ENCODE measurements at regions not wholly inside any gene's neighbourhood (a gene's known extent, or its start where the extent isn't known, plus 50 kb on each side); places are given as distances from the start of the nearest gene placed in this dataset.
A peak's percentile ranks its signal among the peaks of the same experiment; 100 is the strongest.

DNA sequence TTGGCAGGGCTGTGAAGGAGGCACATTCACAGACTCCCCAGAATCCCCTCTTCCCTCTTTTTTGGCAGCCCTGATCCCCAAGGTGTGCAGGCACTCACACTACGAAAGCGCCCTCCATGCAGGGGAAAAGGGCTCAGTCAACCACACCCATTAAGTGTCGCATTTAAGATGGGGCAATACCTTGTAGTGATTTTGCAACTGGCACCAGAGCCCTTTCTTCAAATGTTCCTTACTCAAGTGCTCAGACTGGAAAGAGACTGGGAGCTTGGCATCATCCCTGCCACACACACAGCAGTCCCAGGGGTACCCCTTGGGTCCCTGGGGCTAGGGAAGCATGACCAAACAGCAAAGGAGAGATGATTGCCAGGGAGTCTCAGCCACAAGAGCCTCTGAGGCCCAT lies 190.1 kb downstream of the HAUS1 start:
- Histone ChIP-seq H3K27ac (ENCODE audit: insufficient read depth in 1 of 2, low read depth in 1 of 2, low read length in 2 of 2, poor library complexity in 1 of 2, severe bottlenecking in 2 of 2) (no peak overlapping the region), H3K9me3 (ENCODE audit: control extremely low read depth in 1 of 5, control insufficient read depth in 4 of 5, insufficient read depth in 2 of 5, low read depth in 1 of 5, low read length in 4 of 5) (no peaks in the 10 kb centered on the region), H3K27me3 (replicated peaks in 2 of 5; ENCODE audit: control insufficient read depth in 4 of 5, insufficient read depth in 5 of 5, low read length in 4 of 5) (peaks cover 0 to 5% (median 0%) of the 10 kb centered on the region in 5 experiments), H3K4me1 (ENCODE audit: control extremely low read depth in 1 of 4, control insufficient read depth in 4 of 4, insufficient read depth in 4 of 4, low read length in 3 of 4) (peaks cover 0 to 4% (median 0%) of the 10 kb centered on the region in 4 experiments), H3K36me3 (ENCODE audit: control insufficient read depth in 4 of 4, insufficient read depth in 4 of 4, low read length in 3 of 4) (no peaks in the 10 kb centered on the region), H3K4me3 (ENCODE audit: control insufficient read depth in 1 of 7, extremely low read depth in 1 of 7, insufficient read depth in 4 of 7, low read depth in 2 of 7, low read length in 6 of 7) (no peak overlapping the region)
- WGBS (ENCODE audit: insufficient coverage): 87% methylated on average over 3 of the region's 3 CpGs
- ChIA-PET CTCF (no interaction called here), POLR2A (no interaction called here)
- DNase-seq: no peak

- Histone ChIP-seq H3K27ac (ENCODE audit: insufficient read depth in 1 of 2, low read depth in 1 of 2, low read length in 2 of 2, poor library complexity in 1 of 2, severe bottlenecking in 2 of 2) (no peak overlapping the region), H3K4me3 (ENCODE audit: control insufficient read depth in 1 of 7, extremely low read depth in 1 of 7, insufficient read depth in 4 of 7, low read depth in 2 of 7, low read length in 6 of 7) (no peak overlapping the region), H3K9me3 (ENCODE audit: control extremely low read depth in 1 of 5, control insufficient read depth in 4 of 5, insufficient read depth in 2 of 5, low read depth in 1 of 5, low read length in 4 of 5) (no peaks in the 10 kb centered on the region), H3K36me3 (ENCODE audit: control insufficient read depth in 4 of 4, insufficient read depth in 4 of 4, low read length in 3 of 4) (no peaks in the 10 kb centered on the region), H3K4me1 (ENCODE audit: control extremely low read depth in 1 of 4, control insufficient read depth in 4 of 4, insufficient read depth in 4 of 4, low read length in 3 of 4) (peaks cover 0 to 4% (median 0%) of the 10 kb centered on the region in 4 experiments), H3K27me3 (replicated peaks in 2 of 5; ENCODE audit: control insufficient read depth in 4 of 5, insufficient read depth in 5 of 5, low read length in 4 of 5) (peaks cover 0 to 5% (median 0%) of the 10 kb centered on the region in 5 experiments)
- DNase-seq: no peak
- WGBS (ENCODE audit: insufficient coverage): 100% methylated on average over 2 of the region's 5 CpGs
- CTCF ChIA-PET: no interaction called here
- POLR2A ChIA-PET: no interaction called here
These were observed 190.6 kb downstream of the HAUS1 start for GRCh38 chr18:46294751-46295150.

- H3K4me3 ChIP-seq (ENCODE audit: control insufficient read depth in 1 of 7, extremely low read depth in 1 of 7, insufficient read depth in 4 of 7, low read depth in 2 of 7, low read length in 6 of 7): no peak overlapping the region
- no peak for DNase-seq
- peaks cover 0 to 4% (median 0%) of the 10 kb centered on the region in 4 experiments for H3K4me1 ChIP-seq (ENCODE audit: control extremely low read depth in 1 of 4, control insufficient read depth in 4 of 4, insufficient read depth in 4 of 4, low read length in 3 of 4)
- peaks cover 0 to 5% (median 0%) of the 10 kb centered on the region in 5 experiments for H3K27me3 ChIP-seq (replicated peaks in 2 of 5; ENCODE audit: control insufficient read depth in 4 of 5, insufficient read depth in 5 of 5, low read length in 4 of 5)
- no peak overlapping the region for H3K27ac ChIP-seq (ENCODE audit: insufficient read depth in 1 of 2, low read depth in 1 of 2, low read length in 2 of 2, poor library complexity in 1 of 2, severe bottlenecking in 2 of 2)
- 85% methylated on average over 3 of the region's 7 CpGs for WGBS (ENCODE audit: insufficient coverage)
- CTCF ChIA-PET: no interaction called here
- no peaks in the 10 kb centered on the region for H3K36me3 ChIP-seq (ENCODE audit: control insufficient read depth in 4 of 4, insufficient read depth in 4 of 4, low read length in 3 of 4)
- POLR2A ChIA-PET: no interaction called here
- no peaks in the 10 kb centered on the region for H3K9me3 ChIP-seq (ENCODE audit: control extremely low read depth in 1 of 5, control insufficient read depth in 4 of 5, insufficient read depth in 2 of 5, low read depth in 1 of 5, low read length in 4 of 5)
These were observed 191.2 kb downstream of the HAUS1 start for GRCh38 chr18:46295416-46295815.

GRCh38 chr18:46296656-46297055 lies 192.5 kb downstream of the HAUS1 start:
- ChIA-PET CTCF (interaction anchor here (0.7 kb wide), 1 partner anchor 327 kb away, joined by 4 read pairs; no protein-coding TSS in a partner anchor), POLR2A (no interaction called here)
- no peak overlapping the region for H3K4me3 ChIP-seq (ENCODE audit: control insufficient read depth in 1 of 7, extremely low read depth in 1 of 7, insufficient read depth in 4 of 7, low read depth in 2 of 7, low read length in 6 of 7)
- no peak for DNase-seq
- H3K4me1 ChIP-seq (ENCODE audit: control extremely low read depth in 1 of 4, control insufficient read depth in 4 of 4, insufficient read depth in 4 of 4, low read length in 3 of 4): no peaks in the 10 kb centered on the region
- no peaks in the 10 kb centered on the region for H3K9me3 ChIP-seq (ENCODE audit: control extremely low read depth in 1 of 5, control insufficient read depth in 4 of 5, insufficient read depth in 2 of 5, low read depth in 1 of 5, low read length in 4 of 5)
- H3K27ac ChIP-seq (ENCODE audit: insufficient read depth in 1 of 2, low read depth in 1 of 2, low read length in 2 of 2, poor library complexity in 1 of 2, severe bottlenecking in 2 of 2): no peak overlapping the region
- H3K36me3 ChIP-seq (ENCODE audit: control insufficient read depth in 4 of 4, insufficient read depth in 4 of 4, low read length in 3 of 4): no peaks in the 10 kb centered on the region
- peaks cover 0 to 8% (median 0%) of the 10 kb centered on the region in 5 experiments for H3K27me3 ChIP-seq (replicated peaks in 2 of 5; ENCODE audit: control insufficient read depth in 4 of 5, insufficient read depth in 5 of 5, low read length in 4 of 5)
- 88% methylated on average over 3 of the region's 4 CpGs for WGBS (ENCODE audit: insufficient coverage)

- no CpG with 5 or more reads among the region's 1 CpG for WGBS (ENCODE audit: insufficient coverage)
- Histone ChIP-seq H3K36me3 (ENCODE audit: control insufficient read depth in 4 of 4, insufficient read depth in 4 of 4, low read length in 3 of 4) (no peaks in the 10 kb centered on the region), H3K27ac (ENCODE audit: insufficient read depth in 1 of 2, low read depth in 1 of 2, low read length in 2 of 2, poor library complexity in 1 of 2, severe bottlenecking in 2 of 2) (no peak overlapping the region), H3K27me3 (replicated peaks in 2 of 5; ENCODE audit: control insufficient read depth in 4 of 5, insufficient read depth in 5 of 5, low read length in 4 of 5) (peaks cover 0 to 12% (median 2%) of the 10 kb centered on the region in 5 experiments), H3K4me3 (ENCODE audit: control insufficient read depth in 1 of 7, extremely low read depth in 1 of 7, insufficient read depth in 4 of 7, low read depth in 2 of 7, low read length in 6 of 7) (no peak overlapping the region), H3K9me3 (ENCODE audit: control extremely low read depth in 1 of 5, control insufficient read depth in 4 of 5, insufficient read depth in 2 of 5, low read depth in 1 of 5, low read length in 4 of 5) (no peaks in the 10 kb centered on the region), H3K4me1 (ENCODE audit: control extremely low read depth in 1 of 4, control insufficient read depth in 4 of 4, insufficient read depth in 4 of 4, low read length in 3 of 4) (no peaks in the 10 kb centered on the region)
- POLR2A ChIA-PET: no interaction called here
- DNase-seq: no peak
- CTCF ChIA-PET: interaction anchor here (0.7 to 1.8 kb wide), 2 partner anchors 16 to 327 kb away, joined by 4 to 8 read pairs; no protein-coding TSS in a partner anchor
These were observed 192.9 kb downstream of the HAUS1 start for GRCh38 chr18:46297124-46297523.

DNA sequence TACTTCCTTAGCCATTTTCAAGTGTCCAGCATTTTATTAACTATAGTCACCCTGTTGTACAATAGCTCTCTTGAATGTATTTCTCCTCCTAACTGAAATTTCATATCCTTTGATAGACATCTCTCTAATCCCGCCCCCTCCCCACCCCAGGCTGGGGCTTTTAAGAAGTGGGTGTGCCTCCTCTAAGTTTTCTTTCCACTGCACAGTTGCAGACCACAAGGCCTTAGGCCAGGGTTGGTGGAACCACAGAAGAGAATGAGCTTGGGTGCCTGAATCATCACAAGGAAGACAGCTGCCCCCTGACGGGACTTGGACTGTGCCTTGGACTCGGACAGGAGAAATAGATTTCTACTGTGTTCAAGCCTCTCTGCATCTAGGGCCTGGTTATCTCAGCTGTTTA lies 193.4 kb downstream of the HAUS1 start:
- 70% methylated on average over 1 of the region's 3 CpGs for WGBS (ENCODE audit: insufficient coverage)
- Histone ChIP-seq H3K4me3 (ENCODE audit: control insufficient read depth in 1 of 7, extremely low read depth in 1 of 7, insufficient read depth in 4 of 7, low read depth in 2 of 7, low read length in 6 of 7) (no peak overlapping the region), H3K27ac (ENCODE audit: insufficient read depth in 1 of 2, low read depth in 1 of 2, low read length in 2 of 2, poor library complexity in 1 of 2, severe bottlenecking in 2 of 2) (no peak overlapping the region), H3K36me3 (ENCODE audit: control insufficient read depth in 4 of 4, insufficient read depth in 4 of 4, low read length in 3 of 4) (no peaks in the 10 kb centered on the region), H3K4me1 (ENCODE audit: control extremely low read depth in 1 of 4, control insufficient read depth in 4 of 4, insufficient read depth in 4 of 4, low read length in 3 of 4) (no peaks in the 10 kb centered on the region), H3K27me3 (replicated peaks in 2 of 5; ENCODE audit: control insufficient read depth in 4 of 5, insufficient read depth in 5 of 5, low read length in 4 of 5) (peaks cover 0 to 15% (median 2%) of the 10 kb centered on the region in 5 experiments), H3K9me3 (ENCODE audit: control extremely low read depth in 1 of 5, control insufficient read depth in 4 of 5, insufficient read depth in 2 of 5, low read depth in 1 of 5, low read length in 4 of 5) (no peaks in the 10 kb centered on the region)
- CTCF ChIA-PET: interaction anchor here (1.8 kb wide), 1 partner anchor 17 kb away, joined by 8 read pairs; no protein-coding TSS in a partner anchor
- DNase-seq: peak in 2 of 3 donors; percentile 40 to 52
- POLR2A ChIA-PET: no interaction called here

DNA sequence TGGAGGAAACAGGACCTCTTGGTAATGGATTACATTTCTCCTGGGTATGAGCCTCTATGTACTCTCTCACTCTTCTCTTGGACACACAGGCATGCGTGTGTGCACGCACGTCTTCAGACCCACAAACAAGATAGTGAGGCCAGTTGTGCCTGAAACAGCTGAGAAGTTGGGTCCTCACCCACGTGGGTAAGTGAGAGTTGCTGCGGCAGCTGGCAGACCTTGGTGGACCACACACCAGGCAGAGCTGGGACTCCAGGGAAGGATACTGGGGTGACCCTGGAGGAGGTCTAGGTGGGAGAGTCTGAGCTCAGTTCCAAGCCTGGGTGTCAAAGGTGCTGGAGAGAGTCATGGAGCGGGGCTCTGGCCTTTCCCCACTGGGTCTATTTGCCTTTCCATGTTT lies 194.3 kb downstream of the HAUS1 start:
- Histone ChIP-seq H3K4me1 (ENCODE audit: control extremely low read depth in 1 of 4, control insufficient read depth in 4 of 4, insufficient read depth in 4 of 4, low read length in 3 of 4) (no peaks in the 10 kb centered on the region), H3K36me3 (ENCODE audit: control insufficient read depth in 4 of 4, insufficient read depth in 4 of 4, low read length in 3 of 4) (no peaks in the 10 kb centered on the region), H3K27ac (ENCODE audit: insufficient read depth in 1 of 2, low read depth in 1 of 2, low read length in 2 of 2, poor library complexity in 1 of 2, severe bottlenecking in 2 of 2) (no peak overlapping the region), H3K4me3 (ENCODE audit: control insufficient read depth in 1 of 7, extremely low read depth in 1 of 7, insufficient read depth in 4 of 7, low read depth in 2 of 7, low read length in 6 of 7) (no peak overlapping the region), H3K27me3 (replicated peaks in 2 of 5; ENCODE audit: control insufficient read depth in 4 of 5, insufficient read depth in 5 of 5, low read length in 4 of 5) (peaks cover 0 to 19% (median 2%) of the 10 kb centered on the region in 5 experiments), H3K9me3 (ENCODE audit: control extremely low read depth in 1 of 5, control insufficient read depth in 4 of 5, insufficient read depth in 2 of 5, low read depth in 1 of 5, low read length in 4 of 5) (no peaks in the 10 kb centered on the region)
- ChIA-PET POLR2A (no interaction called here), CTCF (interaction anchor here (1.8 kb wide), 1 partner anchor 18 kb away, joined by 8 read pairs; no protein-coding TSS in a partner anchor)
- no peak for DNase-seq
- 100% methylated on average over 5 of the region's 6 CpGs for WGBS (ENCODE audit: insufficient coverage)
